IPS-11a (cell line): ENCODE measurements at regions not wholly inside any gene's neighbourhood (a gene's known extent, or its start where the extent isn't known, plus 50 kb on each side); places are given as distances from the start of the nearest gene placed in this dataset.
"Not testable (repeated sequence)": the region's sequence is repeated elsewhere in the genome, so short reads cannot be mapped to it uniquely, and the experiment has no call there.

Source experiments
- H3K4me3 ChIP-seq: one replicate; pipeline ENCODE4 v1.5.1; 2013; ENCODE audit warnings: low read depth, low read length, control low read depth

DNA sequence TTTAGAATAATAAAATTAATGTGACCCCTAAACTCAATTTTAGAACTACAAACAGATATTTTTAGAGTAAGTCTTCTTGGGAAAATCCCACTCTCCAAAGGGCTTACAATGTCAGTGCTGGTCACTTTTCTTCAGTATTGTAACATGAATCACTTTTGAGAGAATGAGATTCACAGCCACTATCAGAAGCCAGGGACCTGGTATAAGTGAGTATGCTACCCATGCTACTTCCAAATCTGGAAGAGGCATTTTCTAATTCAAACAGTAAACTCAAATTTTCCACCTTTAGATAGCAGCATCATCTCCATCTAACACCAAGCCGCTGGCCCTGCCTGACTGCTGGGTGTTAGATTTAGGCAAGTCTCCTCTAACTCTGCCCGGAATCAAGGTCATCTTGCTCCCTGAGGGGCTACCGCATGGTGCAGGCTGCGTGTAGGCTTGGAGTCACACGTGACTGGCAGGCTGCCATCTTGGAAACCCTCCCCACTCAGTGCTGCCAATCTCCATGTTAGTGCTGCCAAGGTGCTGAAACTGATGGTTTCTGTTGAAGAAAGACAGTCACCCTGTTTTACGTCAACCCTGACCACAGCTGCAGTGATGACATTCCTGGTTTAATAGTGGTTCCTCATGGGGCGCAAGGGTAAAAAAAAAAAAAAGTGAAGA, 882.9 kb upstream of the B3GALT2 start:
- no peak overlapping the region for H3K4me3 ChIP-seq

DNA sequence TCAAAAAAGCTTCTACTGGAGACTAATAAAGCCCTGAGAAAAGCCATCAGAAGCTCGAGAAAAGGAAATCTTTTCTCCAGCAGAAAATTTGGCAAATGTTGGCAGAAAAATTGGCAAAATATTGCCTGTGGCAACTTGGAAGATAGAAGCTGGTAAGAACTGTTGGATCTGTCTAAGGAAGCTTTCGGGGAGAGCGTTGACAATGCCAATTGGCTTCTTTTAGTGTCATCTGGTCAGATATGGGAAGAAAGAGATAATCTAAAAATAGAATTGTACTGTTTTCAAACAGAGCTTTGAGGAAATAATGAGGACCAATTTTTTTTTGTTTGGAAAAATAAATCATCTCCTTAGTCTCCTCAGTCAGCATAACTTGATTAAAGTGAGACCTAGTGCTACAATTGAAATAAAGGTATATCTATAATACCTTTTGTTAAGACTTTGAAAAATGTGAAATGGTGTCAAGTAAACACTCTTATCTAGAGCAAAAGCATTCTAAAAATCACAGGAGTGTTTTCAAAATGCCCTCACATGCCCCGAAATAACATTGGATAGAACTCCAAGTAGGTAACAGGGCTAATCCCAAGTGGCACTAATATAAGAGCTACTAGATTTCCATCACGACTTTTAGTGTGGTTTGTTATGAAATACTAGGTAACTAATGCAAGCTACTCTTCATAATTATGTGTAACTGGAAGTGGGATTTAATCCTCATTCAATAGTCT, 882.2 kb upstream of the B3GALT2 start:
- no peak overlapping the region for H3K4me3 ChIP-seq

DNA sequence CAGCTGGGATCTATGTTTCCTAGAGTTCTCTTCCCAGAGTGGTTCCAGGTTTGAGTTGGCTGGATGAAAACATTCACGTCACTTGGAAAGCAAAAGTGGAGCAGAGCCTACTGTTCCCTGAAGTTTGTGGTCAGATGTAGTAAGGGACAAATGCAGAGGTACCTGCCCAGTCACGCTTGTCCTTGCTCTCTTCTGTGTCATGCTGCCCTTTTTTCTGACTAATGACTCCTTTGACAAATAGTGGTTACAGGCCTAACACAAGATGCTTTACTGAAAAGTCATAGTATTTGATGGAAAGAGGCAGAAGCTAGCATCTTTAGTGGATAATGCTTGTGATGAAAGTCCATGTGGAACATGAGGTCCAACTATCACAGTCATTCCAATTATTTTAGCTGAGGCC, 881.4 kb upstream of the B3GALT2 start:
- no peak overlapping the region for H3K4me3 ChIP-seq

DNA sequence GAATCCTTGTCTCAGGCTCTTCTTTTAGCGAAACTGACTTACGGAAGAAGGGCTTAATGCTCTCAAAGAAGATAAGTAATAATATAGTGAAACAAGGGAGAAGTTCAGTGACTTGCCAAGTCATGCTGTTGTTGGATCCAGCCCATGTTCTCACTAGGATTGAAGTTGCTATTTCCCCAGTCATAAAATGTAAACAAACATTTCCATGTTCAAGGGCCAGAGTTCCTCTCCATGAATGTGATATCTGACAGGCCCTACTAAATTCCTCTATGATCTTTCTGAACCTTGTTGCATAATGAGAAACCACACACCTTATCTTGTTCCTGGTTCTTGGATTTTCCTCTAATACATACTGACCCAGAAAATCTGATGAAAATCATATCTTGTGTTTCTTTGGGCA, 876.5 kb upstream of the B3GALT2 start:
- H3K4me3 ChIP-seq, result no peak overlapping the region

DNA sequence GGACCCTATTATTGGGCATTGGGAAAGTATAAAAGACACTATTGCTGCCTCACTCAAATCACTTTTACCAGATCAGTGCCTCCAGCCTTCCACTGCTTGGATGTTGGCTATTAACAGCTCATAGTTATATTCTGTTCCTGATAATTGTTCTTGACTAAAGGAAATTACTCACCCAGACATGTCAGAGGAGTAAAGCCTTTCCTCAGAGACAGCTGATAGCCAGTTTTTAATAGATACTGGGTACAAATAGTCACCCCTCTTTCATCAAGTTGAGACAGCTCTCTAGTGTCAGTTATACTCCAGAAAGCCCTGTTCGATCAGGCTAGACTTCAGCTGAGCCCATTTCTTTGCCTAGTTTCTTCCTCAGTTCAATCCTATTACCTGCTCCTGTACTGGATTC, 876.1 kb upstream of the B3GALT2 start:
- H3K4me3 ChIP-seq, result no peak overlapping the region

DNA sequence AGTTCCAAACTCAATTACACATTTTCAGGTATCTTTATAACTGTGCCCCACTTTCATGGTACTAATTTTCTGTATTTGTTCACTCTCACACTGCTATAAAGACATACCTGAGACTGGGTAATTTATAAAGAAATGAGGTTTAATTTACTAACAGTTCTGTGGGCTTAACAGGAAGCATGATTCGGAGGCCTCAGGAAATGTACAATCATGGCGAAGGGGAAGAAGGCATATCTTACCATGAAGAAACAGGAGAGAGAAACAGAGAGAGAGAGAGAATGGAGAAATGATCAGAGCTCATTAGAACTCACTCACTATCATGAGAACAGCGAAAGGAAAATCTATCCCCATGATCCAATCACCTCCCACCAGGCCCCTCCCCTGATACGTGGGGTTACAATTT, 874.1 kb upstream of the B3GALT2 start:
- H3K4me3 ChIP-seq, result no peak overlapping the region

DNA sequence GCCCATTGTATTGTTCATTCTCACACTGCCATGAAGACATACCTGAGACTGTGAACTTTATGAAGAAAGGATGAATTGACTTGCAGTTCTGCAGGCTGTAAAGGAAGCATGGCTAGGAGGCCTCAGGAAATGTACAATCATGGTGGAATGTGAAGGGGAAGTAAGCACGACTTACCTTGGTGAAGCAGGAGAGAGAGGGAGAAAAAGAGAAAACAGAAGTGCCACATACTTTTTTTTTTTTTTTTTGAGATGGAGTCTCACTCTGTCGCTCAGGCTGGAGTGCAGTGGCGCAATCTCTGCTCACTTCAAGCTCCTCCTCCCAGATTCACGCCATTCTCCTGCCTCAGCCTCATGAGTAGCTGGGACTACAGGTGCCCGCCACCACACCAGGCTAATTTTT, 871.9 kb upstream of the B3GALT2 start:
- not testable (repeated sequence) for H3K4me3 ChIP-seq

DNA sequence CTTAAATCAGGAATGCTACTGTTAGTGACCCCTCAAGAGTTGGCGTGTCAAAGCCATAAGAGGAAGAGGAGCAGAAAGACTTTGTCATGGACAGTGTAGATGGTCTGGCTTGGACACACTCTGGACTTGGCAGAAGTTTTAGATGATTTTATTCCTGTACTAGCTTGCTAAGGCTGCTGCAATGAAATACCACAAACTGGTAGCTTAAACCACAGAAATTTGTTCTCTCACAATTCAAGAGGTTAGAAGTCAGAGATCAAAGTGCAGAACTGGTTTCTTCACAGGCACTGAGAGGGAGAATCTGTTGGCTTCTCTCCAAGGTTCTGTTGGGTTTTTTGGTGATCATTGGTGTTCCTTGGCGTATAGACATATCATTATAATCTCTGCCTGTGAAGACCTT, 869.8 kb upstream of the B3GALT2 start:
- H3K4me3 ChIP-seq, result no peak overlapping the region

DNA sequence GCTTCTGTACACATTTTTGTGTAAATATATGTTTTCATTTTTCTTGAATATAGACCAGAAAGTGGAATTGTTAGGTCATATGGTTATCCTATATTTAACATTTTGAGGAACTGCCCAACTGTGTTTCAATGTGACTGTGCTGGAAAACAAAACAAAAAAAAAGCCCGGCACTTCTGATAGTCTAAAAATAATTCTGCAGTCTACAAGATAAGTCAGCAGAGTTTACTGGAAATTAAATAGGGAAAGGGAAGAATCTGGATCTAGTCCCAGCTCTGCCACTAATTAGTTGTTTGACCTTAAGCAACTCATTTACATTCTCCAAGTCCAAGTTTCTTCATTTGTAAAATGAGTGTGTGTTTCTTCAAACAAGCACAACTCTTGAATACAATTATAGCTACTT, 869.1 kb upstream of the B3GALT2 start:
- no peak overlapping the region for H3K4me3 ChIP-seq

DNA sequence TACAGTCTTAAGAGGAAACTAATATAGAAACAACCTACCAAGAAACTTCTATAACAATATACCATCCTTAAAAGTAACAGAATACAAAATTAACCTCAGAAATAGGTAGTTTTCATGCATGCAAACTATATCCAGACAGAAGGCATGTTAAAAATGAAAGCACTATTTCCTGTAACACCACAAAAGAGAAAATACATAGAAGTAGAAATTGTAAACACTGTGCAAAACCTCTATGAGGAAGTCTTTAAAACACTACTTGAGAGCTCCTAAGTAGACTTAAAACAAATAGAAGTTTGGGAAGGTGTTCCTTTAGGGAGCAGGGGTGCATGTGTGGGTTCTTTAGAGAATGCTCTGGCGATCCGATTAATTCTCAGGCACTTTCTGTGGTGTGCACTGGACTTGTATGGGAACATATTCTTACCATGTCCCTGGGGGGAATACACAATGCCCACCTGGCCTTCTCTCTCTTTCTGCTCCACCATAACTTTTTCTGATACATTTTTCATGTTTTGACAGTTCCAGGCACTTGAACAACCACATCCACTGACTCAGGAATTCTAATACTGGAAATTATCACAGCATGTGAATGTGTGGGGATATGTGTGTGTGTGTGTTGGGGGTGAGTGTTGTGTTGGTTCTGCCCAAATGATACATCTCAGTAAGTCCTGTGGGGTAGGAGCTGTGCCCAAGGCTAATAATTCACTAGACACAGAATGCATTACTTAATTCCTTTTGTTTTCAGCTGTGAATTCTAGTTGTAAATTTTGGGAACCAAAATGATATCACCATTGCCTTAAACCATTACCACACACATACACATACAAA, 866.3 kb upstream of the B3GALT2 start:
- H3K4me3 ChIP-seq, result no peak overlapping the region

DNA sequence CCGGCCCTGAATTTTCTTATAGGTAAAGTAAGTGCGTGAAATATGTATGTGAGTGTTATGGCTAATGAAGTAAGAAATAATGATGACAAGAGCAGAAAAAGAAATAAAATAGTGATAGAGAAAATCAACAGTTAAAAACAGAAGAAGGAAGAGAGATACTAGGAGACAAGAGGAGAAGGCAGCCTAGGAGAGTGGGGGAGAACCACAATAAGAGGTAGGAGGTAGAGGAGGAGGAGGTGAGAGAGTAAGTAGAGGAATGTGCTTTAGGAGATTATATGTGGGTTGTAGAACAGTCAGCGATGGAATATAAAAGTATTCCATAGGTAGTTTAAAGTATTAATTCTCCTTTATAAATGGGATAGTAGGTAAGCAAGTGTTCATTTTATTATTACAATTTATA, 861.5 kb upstream of the B3GALT2 start:
- H3K4me3 ChIP-seq, result no peak overlapping the region

DNA sequence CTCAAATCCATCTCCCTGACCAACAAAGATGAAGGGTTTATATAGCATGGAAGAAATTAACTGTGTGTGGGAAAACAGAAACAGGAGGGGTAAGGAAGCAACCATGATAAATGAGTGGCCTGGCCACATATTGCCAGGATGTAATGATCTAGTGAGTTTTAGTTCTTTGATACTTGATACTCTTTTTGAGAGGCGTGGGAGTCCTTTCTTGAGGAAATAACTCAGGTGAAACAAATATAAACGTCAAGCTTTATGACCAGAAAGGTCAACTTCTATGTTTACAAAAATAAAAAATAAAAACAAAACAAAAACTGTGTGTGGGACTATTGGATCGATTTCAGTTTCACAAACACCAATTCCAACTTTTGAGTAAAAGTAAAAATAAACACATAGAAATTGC, 860.8 kb upstream of the B3GALT2 start:
- H3K4me3 ChIP-seq, result no peak overlapping the region

DNA sequence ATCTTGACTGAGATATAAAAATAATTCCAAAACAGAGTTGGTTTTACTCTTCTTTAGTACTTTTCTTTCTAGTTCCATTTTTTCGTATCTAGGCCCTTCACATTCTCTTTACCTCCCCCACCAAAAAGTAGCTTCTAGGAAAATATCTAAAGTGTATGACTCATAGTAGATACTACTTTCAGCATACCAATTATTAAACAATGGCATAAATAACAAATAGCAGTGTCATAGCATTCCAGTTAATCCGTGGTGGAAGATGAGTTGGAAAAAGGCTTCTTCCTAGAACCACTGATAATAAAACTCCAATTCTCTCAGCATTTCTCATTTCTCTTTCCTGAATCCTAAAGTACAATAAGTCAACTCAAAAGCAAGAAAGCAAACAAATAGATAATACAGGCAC, 859.0 kb upstream of the B3GALT2 start:
- no peak overlapping the region for H3K4me3 ChIP-seq

DNA sequence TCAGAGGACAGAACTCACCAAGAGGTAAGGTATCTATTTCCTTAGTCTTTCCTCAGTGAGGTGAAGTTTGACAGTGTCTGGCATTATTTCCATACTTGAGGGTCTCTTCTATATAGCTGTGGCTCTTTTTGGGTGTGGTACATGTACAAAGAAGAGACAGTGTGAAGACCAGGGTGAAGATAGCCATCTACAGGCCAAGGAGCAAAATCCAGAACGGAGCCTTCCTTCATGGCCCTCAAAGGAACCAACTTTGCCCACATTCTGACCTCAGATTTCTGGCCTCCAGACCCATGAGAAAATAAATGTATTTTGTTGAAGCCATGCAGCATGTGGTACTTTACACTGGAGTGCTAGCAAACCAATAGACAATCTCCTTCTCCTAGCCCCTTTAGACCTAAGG, 858.5 kb upstream of the B3GALT2 start:
- no peak overlapping the region for H3K4me3 ChIP-seq

DNA sequence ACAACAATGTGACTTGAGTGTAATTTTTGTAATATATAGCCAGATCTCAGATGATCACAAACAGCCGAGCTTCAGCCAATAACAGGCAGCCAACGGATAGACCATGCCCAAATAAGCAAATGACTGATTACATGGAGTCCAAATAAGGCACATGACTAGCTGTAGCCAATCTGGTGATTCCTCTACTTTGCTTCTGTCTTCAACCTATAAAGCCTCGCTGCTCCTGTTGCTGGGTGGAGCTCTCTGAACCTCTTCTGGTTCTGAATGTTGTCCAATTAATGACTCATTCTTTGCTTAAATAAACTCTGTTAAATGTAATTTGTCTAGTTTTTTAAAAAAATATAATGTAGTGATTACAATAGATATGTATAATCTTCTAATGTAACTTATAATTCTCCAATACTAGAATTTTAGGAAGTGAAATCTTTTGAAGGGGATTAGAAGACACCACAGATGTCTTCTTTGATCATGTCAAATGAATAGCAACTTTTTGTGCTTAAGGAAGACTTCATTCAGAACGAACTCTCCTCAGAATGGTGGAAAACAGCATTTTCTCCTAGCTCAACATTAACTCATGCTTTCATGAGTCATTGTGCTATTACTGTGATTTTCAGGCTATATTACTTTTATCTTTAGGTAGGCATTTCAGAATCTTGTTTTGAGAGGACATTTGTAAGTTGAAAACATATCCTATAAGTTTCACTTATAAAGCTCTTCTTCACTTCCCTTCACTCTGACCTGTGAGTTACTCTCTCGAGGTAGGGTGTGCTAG, 857.8 kb upstream of the B3GALT2 start:
- no peak overlapping the region for H3K4me3 ChIP-seq

DNA sequence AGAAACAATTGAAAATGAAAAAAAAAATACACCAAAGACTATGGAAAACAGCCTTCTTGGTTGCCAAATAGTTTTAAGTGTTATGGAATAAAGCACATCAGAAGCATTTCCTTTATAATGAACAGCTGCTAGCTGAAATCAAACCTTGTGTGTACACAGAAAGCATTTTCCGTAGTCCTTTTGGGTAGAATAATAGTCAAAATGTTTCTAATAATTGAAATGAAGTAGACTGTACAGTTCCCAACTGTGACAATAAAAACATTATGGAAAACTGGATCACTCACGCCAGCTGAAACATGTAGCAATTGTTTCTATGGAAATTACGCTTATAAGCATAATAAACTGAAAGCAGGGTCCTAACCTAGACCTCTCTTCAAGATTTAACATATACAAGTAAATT, 856.3 kb upstream of the B3GALT2 start:
- no peak overlapping the region for H3K4me3 ChIP-seq

DNA sequence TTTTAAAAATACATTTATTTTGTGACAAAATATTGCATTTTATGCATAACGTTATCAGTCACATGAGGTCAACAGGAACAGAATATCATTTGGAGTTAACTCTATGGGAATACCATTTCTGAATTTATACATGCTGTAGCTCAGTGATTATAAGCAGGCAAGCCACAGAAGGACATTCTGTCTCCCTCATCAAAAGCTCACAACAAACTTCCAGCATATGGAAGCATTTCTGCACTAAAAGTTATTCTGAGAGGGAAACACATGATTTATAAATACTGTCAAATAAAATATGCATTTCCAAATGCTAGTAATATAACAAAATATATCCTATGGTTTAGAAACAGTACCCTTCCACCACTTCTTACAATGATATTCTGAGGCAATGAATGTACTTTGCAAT, 854.1 kb upstream of the B3GALT2 start:
- no peak overlapping the region for H3K4me3 ChIP-seq

DNA sequence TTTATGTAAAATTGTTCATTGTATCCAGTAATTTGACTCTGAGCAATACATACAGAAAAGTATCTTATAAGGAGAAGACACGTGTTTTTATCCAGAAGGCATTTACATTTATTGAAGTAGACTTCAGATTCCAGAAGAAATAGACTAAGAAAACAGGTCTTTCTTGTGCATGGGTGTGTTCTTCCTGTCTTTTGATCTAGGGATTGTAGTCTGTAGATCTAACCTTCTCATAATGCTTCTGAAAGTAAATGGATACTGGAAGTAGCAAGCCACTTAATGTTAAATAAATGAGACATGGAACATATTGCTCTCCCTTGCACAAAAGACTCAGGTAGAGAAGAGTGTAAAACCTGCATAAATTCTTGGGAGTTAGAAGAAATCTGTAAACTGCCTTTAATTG, 853.2 kb upstream of the B3GALT2 start:
- no peak overlapping the region for H3K4me3 ChIP-seq

DNA sequence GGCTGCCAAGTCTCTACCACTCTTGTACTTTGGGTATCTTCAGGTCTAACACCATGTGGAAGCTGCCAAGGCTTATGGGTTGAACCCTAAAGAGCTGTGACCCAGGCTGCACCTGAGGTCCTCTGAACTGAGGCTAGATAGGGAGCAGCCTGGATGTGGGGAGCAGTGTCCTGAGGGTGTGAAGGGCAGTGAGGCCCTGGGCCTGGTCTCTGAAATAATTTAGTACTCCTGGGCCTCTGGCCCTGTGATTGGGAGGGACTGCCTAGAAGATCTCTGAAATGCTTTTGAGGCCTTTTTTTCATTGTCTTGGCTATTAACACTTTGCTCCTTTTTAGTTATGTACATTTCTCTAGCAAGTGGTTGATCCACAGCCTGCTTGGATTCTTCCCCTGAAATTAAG, 847.2 kb upstream of the B3GALT2 start:
- H3K4me3 ChIP-seq, result no peak overlapping the region

DNA sequence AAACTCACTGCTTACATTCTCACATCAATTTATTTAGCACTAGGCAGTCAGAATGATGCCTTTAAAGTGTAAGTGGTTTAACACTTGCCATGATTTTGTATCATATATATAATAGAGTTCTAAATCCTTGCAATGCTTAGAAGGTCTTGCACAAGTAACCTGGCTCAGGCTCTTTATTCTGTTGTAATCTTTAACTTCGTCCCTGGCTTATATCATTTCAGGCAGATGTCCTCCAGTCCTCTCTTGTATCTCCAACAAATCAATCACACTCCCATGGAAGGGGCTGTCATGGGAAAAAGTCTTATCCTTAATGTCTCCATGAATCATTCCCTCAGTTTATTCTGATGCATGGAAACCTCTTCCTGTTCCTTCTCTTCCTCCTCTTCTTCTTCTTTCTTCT, 841.6 kb upstream of the B3GALT2 start:
- H3K4me3 ChIP-seq, result no peak overlapping the region

DNA sequence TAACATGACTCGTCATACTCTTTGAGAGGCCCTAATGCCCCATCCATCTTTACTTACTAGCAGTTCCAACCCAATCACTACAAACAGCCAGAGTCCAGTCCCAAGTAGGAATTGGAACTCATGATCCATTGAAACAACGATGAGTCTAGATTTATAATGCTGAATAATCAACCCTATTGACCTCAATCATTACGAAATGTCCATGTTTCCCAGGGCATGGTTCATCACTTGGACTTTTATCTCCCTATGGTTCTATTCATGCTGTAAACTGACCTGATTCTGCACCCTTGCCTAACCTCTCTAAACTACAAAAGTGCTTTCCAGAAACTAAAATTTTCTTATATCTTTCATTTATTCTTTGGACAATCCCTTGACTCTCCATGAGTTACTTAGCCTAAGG, 840.0 kb upstream of the B3GALT2 start:
- no peak overlapping the region for H3K4me3 ChIP-seq
